Amygdala (tissue), 56 donors: ENCODE measurements at regions not wholly inside any gene's neighbourhood (a gene's known extent, or its start where the extent isn't known, plus 50 kb on each side); places are given as distances from the start of the nearest gene placed in this dataset.

ENCODE experiments used
- DNase-seq, 56 donors: peaks; one replicate each; lab custom pipeline; 2025; lab: John Stamatoyannopoulos, UW

DNA sequence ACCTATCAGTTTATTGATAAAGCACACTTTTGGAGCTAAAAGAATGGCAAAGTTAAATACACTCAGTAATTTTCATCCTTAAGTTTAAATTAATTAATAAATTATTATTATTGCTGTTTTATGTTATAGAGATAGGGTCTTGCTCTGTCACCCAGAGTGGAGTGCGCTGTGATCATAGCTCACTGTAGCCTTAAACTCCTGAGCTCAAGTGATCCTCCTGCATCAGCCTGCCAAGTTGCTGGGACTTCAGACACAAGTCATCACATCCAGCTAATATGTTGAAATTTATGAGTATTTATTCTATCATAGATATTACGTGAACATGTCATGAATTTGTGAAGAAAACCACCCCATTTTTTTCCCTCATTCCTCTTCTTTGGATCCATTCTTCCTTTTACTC, 64.2 kb downstream of the GJA1 start:
- DNase-seq = no peak

GRCh38 chr6:121503589-121503991, 68.1 kb downstream of the GJA1 start:
- DNase-seq = no peak

GRCh38 chr6:121504227-121504626, 68.8 kb downstream of the GJA1 start:
- DNase-seq = no peak

DNA sequence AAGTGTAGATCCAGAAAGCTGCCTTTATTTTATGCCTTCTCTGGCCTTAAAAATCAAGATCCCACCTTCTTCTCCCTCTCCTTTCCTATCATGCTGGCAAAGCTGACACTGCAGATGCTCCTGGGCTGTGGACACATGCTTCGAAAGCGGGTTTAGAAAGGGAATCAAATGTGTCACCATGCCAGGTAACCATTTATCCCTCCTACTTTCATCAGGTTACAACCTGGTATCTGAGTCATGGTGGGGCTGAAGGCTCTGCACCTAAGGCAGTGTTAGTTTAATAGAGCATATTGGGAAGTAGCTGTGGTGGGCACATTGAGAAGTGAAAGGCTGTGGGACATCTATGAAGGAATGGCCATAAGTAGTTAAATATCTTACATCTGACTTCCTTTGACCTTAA, 69.8 kb downstream of the GJA1 start:
- no peak for DNase-seq

DNA sequence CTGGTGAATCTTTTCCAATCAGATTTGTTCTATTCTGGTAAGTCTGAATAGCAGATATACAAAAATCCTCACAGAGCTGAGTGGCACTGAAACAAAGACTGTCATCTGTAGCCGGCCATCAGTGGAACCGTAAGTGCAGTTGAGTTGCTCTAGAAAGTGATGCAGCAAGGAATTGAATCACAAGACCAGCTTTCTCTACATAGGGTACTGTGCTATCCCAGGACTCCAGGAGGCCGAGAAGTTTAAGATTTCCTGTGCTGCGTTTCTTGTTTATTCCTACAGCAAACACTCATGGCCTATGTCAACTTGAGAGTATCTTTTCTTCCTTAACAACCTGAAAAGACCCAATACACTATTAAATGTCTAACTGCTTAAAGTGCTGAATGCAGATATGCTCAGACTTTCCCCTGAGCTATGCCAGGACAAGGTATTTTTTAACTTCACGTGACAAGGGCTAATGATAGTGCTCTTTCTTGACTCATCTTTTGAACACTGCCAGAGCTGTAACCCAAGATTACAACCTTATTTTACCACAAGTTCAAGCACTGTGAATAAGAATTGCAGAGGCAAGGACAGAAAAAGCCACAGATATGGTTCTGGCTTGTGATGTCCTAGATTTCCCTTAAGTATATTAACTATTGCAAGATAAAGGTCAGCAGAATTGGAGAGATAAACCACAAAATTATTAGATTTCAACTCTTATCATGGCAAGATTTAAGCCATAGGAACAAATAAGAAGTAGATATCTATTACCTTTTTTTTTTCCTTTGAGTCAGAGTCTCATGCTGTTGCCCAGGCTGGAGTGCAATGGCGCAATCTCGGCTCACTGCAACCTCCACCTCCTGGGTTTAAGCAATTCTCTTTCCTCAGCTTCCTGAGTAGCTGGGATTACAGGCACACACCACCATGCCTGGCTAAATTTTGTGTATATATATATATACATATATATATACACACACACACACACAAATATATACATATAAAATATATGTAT, 71.6 kb downstream of the GJA1 start:
- no peak for DNase-seq

- DNase-seq = no peak
Observed at GRCh38 chr6:121510568-121511177, 75.2 kb downstream of the GJA1 start.

DNA sequence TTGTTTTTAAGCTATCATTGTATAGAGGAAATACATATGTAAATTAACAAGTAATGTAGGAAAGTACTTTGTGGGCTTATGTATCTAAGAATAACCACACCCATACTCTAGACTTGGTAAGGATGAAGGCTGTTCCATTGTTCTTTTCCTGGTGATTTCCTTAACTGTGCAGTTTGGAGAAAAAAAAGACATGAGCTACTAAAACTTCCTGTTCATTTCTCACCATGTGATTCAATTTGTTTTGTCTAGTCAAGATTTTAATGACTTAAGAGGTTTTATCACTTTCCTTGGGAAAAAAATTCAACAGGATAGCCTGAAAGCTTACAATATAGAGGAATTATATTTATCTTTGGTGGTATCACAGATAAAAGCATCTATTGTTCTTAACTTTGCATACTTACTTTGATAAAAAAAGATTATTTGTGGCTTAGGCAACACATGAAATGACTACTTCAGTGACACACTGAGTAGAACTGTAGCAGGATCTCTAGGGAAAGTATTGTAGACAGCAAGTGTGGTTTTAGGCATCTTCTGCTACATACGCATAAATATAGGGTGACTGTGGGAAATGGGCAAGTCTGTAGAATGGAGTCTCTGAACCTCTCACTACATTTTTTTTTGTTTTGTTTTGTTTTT, 80.3 kb downstream of the GJA1 start:
- DNase-seq = no peak

- DNase-seq = no peak
Observed at GRCh38 chr6:121516331-121516730, 80.9 kb downstream of the GJA1 start.

DNA sequence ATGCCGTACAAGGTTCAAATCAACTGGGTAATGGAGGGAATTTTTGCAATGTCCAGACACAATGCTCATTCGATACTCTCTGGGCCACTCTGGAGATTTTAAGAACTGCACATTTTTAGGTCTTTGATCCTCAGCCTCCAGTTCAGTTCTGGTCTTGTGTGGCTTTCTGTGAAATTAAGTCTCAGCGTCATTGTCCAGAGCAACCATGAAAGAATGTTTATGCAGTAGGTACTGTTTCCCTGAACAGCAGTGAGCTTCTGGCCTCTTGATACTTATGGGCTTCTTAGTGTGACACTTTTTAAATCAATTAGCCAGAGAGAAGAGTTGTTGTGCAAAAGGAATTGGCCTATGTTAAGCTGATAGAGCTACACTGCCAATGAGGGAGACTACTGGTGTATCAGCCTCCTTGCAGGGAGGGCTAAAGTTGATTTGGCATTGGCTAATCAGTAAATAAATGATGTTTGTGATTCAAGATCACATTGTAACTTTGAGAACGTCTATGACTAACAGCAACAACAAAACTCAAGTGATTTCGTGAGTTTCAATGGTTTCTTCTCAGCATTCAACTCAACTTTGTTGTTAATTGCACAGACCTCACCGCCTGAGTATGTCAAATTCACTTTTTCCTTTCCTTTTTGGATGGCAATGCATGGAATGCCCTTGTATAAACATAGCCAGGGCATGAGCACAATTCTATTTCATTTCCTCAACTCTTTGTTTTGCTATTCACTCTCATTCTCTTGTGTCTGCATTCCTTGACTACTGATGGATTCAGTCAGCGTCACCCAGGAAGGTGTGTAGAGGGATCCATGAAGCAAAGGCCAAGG, 85.1 kb downstream of the GJA1 start:
- no peak for DNase-seq

DNA sequence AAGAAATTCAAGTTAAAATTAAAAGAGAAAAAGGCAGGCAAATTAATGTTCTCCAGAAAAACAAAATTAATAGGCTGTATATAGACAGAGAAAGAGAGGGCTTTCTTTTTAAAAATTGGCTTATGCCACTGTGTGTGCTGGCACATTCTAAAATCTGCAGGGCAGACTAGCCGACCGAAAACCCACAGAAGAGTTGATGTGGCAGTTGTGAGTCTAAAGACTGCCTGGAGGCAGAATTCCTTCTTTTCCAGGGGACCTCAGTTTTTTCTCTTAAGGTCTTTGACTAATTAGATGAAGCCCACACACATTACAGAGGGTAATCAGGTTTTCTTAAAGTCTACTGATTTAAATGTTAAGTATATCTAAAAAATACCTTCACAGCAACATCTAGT, 85.7 kb downstream of the GJA1 start:
- DNase-seq = no peak

GRCh38 chr6:121522265-121522664, 86.8 kb downstream of the GJA1 start:
- no peak for DNase-seq

GRCh38 chr6:121522771-121523386, 87.4 kb downstream of the GJA1 start:
- DNase-seq = no peak

- DNase-seq = no peak
Observed at GRCh38 chr6:121523628-121524027, 88.2 kb downstream of the GJA1 start.

DNA sequence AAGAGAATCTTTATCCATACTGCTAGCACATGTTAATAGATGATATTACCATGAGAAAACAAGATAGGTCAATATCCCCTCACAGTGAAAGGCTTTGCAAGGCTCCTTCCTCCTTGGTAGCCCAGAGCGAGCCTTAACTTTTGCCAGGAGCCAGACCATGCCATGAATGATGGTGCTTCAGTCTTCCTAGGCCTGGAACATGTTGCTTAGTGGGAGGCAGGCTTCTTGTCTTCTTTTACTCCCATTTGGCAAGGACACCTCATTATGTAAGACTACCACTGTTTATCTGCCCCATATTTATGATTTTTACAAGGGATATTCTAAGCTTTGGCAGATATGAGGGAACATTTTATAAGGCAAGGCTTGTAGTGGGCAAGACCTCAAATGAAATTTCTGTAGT, 90.8 kb downstream of the GJA1 start:
- DNase-seq = no peak

GRCh38 chr6:121531658-121532169, 96.3 kb downstream of the GJA1 start:
- no peak for DNase-seq

DNA sequence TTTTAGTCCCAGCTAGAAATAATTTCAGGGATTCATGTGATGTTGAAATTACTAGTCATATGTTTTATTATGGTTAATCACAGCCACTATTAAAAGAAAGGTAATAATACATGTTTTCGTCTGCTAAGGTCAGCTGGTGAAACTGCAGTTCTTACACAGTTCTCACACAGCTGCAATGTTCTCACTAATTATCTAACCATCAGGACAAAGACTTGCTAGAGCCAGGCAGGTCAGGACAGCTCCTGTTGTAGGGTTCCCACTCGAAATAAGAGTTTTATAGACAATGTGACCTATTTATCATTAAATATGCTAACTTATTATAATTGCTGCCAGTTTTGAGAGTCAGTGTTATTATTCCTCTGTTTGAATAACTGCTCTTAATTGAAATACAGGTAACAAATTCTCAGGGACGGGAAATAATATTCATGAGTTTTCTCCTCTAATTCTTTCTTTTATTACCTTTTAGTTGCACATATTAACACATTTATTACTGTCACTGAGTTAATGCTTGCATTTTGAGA, 97.9 kb downstream of the GJA1 start:
- no peak for DNase-seq

- DNase-seq = no peak
Observed at GRCh38 chr6:121535777-121536176, 100.3 kb downstream of the GJA1 start.

GRCh38 chr6:121536345-121536744, 100.9 kb downstream of the GJA1 start:
- no peak for DNase-seq

GRCh38 chr6:121539439-121539838, 104.0 kb downstream of the GJA1 start:
- DNase-seq = no peak

GRCh38 chr6:121540210-121540609, 104.8 kb downstream of the GJA1 start:
- no peak for DNase-seq
